ENCODE measurements at regions not wholly inside any gene's neighbourhood (a gene's known extent, or its start where the extent isn't known, plus 50 kb on each side); places are given as distances from the start of the nearest gene placed in this dataset.

DNA sequence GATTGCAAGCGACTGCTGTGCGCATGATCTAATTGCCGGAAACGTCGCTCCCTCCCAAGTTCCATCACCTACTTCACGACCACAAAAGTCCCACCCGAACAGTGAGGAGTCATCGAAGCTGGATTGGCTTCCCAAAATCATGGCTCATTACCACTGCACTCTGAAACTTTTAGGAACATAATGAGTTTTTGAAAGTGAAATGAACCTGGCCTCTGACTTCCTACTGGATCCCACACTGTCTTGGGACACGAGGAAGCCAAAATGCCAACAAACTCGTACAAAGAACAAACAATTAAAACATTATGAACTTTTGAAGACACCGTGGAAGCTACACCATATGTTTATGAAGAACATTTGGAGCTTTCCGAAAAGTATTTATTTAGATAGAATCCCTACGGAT lies 334.8 kb upstream of the TMPO start:
- TF ChIP-seq, protein P1, sequence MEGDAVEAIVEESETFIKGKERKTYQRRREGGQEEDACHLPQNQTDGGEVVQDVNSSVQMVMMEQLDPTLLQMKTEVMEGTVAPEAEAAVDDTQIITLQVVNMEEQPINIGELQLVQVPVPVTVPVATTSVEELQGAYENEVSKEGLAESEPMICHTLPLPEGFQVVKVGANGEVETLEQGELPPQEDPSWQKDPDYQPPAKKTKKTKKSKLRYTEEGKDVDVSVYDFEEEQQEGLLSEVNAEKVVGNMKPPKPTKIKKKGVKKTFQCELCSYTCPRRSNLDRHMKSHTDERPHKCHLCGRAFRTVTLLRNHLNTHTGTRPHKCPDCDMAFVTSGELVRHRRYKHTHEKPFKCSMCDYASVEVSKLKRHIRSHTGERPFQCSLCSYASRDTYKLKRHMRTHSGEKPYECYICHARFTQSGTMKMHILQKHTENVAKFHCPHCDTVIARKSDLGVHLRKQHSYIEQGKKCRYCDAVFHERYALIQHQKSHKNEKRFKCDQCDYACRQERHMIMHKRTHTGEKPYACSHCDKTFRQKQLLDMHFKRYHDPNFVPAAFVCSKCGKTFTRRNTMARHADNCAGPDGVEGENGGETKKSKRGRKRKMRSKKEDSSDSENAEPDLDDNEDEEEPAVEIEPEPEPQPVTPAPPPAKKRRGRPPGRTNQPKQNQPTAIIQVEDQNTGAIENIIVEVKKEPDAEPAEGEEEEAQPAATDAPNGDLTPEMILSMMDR (IDR thresholded peaks at IDR 0.05; ENCODE audit: insufficient read depth, low read length, poor library complexity, severe bottlenecking): no peak
- no peak for TF ChIP-seq EZH2phosphoT487 (conservative IDR thresholded peaks at IDR 0.05; ENCODE audit: low read length)
